GM13977 (cell line): ENCODE measurements at regions not wholly inside any gene's neighbourhood (a gene's known extent, or its start where the extent isn't known, plus 50 kb on each side); places are given as distances from the start of the nearest gene placed in this dataset.

ENCODE experiments used
- DNase-seq: peaks from one replicate; pipeline ENCODE4 v3.0.0; 2012; ENCODE audit warnings: low spot score
- CTCF ChIP-seq: IDR thresholded peaks from 2 replicates; pipeline ENCODE4 v1.5.1; 2012; ENCODE audit warnings: mild to moderate bottlenecking, control low read depth; ENCODE audit not compliant: insufficient read depth; ENCODE audit errors: extremely low read depth, missing control alignments
- in situ Hi-C: fragments of 300-500 bp; cut with MboI; formaldehyde crosslinking; loops from one replicate; pipeline ENCODE4 v1.12.0; 2022; ENCODE audit warnings: low sequenced_read_pairs, low pct_unique_long_range_greater_than_20kb, mixed read lengths, inconsistent platforms; ENCODE audit not compliant: unreplicated experiment

DNA sequence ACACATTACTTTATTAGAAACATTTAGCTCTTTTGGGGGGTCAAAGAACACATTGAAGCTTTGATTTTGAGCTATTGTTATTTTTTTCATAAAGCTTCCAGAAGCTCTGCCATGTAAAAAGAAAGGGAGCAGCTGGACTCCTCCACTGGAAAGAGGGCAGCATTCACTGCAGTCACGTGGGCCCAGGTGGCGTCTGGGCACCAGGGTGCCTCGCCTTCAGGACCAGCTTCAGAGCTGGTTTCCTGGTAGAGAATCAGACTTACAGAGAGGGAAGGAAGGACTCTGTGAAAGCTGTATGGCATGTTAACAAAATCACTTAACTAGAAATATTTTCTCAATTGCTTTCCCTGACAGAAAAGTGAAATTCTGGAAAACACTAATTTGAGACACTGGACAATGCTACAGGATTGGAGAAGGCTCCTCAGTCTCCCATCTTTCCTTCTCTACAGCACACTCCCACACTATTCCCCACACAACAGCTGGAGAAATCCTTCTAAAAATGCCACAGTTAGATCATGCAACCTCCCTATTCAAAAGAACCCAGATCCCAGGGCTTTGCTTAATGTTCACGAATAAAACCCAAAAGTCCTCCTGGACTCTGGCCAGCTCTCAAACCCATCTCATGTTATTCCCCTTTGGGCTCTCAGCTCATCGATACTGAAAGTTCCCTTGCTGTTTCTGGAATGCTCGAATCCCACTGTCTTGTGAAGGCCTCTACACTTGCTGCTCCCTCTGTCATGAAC is 83.2 kb downstream of the NFKBIZ start:
- in situ Hi-C loops: no loop called here
- DNase-seq: no peak
- no peak for TF ChIP-seq CTCF

GRCh38 chr3:101936419-101937356 is 87.4 kb downstream of the NFKBIZ start:
- in situ Hi-C loops: no loop called here
- TF ChIP-seq CTCF: no peak
- peak; percentile 79 for DNase-seq

GRCh38 chr3:101938262-101938847 is 89.0 kb downstream of the NFKBIZ start:
- no peak for TF ChIP-seq CTCF
- in situ Hi-C loops: no loop called here
- DNase-seq: no peak

DNA sequence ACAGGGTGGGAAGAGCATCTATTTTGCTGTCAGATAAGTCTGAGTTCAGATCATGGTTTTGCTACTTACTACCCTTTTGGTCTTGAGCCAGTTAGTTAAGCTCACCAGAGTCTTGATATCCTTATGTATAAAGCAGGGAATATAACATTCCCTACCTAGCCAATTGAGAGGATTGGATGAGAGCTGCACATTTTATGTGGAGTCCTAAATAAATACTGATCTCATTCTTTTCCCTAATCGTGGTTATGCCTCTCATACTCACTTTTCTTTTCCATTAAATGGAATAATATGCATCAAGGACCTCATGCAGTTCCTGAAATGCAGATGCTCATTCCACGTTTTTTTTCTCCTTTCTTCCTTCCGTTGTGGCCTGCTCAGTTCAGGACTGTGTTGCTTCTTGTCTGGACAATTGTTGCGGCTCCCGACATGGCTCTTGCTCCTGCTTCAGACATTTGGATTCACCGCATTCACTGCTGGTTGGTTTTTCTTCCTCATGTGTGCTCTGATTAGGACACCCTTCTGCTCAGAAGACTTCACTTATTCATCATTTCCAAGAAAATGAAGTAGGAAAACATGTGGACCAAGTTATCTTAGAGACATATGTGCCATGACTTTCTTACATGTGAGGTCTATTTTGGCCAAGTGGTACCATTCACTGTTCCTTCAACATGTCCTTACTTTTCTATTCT is 90.2 kb downstream of the NFKBIZ start:
- no peak for TF ChIP-seq CTCF
- in situ Hi-C loops: no loop called here
- no peak for DNase-seq

- in situ Hi-C loops: no loop called here
- DNase-seq: no peak
- TF ChIP-seq CTCF: no peak
These were observed 91.4 kb downstream of the NFKBIZ start for GRCh38 chr3:101940521-101941317.
